GM12892 (cell line): ENCODE measurements at regions not wholly inside any gene's neighbourhood (a gene's known extent, or its start where the extent isn't known, plus 50 kb on each side); places are given as distances from the start of the nearest gene placed in this dataset.

Experiments used
- DNase-seq: peaks from one replicate; pipeline ENCODE4 v3.0.0; 2011; ENCODE audit not compliant: insufficient read length
- FAIRE-seq: peaks from 2 replicates; lab custom pipeline; 2011; peaks lifted over from hg19 to GRCh38; lab: Jason Lieb, UNC
- POLR2A ChIP-seq: IDR thresholded peaks from 2 replicates; pipeline ENCODE4 v1.6.1; 2011; ENCODE audit warnings: low read depth, low read length, control low read depth
- POLR2AphosphoS5 ChIP-seq: IDR thresholded peaks from 2 replicates; pipeline ENCODE4 v1.6.1; 2011; ENCODE audit warnings: low read depth, low read length, control low read depth
- TAF1 ChIP-seq: IDR thresholded peaks from 2 replicates; pipeline ENCODE4 v1.6.1; 2011; ENCODE audit warnings: low read depth, mild to moderate bottlenecking, control low read depth, low read length, borderline replicate concordance

DNA sequence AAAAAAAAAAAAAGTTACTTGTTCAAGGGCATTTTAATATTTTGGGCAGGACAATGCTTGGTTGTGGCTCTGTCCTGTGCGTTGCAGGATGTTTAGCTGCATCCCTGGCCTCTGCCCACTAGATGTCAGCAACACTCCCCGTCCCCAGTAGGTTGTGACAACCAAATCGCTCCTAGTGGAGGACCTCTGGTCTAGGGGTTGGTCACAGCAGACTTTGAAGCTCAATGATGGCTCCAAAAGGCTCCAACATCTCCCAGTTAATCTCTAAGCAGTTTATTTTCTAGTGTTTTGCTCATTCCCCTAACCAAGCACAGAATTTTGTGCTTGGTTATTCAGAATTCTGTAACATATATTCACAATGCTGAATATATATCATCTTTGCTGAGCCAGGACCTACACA is 67.0 kb downstream of the CHRNA1 start:
- TF ChIP-seq POLR2A (no peak), TAF1 (no peak), POLR2AphosphoS5 (no peak)
- FAIRE-seq, result peak; percentile 92
- peak; percentile 59 for DNase-seq

DNA sequence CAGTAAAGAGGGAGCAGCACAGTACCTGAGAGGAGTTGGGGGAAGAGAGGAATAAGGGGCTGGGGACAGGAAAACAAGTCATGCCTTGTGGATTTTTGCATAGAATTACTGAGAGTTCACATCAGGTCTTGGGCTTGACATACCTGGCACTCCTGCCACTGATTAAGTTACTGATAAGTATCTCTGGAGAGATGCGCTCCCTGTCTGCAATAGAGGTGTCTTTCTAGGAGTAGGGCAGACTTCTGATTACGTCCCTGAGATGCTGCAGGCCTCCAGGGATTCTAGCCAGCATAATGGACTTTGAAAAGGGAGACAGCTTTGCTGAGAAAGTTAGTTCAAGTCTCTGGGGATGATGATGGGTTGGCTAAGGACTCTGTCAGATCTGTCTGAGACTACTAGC is 69.4 kb downstream of the CHRNA1 start:
- TF ChIP-seq POLR2AphosphoS5, result no peak
- TF ChIP-seq TAF1, result no peak
- no peak for TF ChIP-seq POLR2A
- FAIRE-seq (no peak), DNase-seq (no peak)

DNA sequence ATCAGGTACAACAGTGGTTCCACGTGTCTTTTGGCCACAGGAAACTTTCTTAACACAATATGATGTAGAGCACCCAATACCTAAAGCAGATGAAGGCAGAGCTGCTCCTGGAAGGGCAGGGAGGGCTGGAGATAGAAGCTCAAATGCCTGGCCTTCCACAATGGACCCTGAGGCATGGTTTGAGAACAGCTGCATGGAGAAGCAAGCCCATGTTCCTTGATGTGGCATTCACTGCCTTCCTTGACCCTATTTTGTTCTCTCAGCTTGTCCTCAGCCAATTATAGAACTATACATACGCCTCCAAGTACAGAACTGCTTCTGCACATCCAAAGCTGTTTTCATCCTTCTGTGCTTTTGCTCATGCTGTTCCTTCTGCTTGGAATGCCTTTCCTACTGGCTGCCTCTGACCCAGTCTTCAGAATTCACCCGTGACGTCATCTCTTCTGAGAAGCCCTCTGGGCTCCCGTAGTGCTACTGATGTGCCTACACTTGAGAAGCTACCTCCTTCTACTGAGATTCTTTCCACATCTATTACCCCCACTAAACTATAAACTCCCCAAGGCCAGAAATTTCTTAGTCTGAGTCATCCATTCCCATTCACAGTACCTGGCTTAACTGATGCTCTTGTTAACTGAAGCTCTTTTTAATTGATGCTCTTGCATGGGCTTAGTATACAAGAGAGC is 69.9 kb downstream of the CHRNA1 start:
- FAIRE-seq (no peak), DNase-seq (no peak)
- TF ChIP-seq POLR2A (no peak), TAF1 (no peak), POLR2AphosphoS5 (no peak)

GRCh38 chr2:174693344-174693743 is 70.9 kb downstream of the CHRNA1 start:
- FAIRE-seq (no peak), DNase-seq (no peak)
- no peak for TF ChIP-seq TAF1
- no peak for TF ChIP-seq POLR2A
- no peak for TF ChIP-seq POLR2AphosphoS5

DNA sequence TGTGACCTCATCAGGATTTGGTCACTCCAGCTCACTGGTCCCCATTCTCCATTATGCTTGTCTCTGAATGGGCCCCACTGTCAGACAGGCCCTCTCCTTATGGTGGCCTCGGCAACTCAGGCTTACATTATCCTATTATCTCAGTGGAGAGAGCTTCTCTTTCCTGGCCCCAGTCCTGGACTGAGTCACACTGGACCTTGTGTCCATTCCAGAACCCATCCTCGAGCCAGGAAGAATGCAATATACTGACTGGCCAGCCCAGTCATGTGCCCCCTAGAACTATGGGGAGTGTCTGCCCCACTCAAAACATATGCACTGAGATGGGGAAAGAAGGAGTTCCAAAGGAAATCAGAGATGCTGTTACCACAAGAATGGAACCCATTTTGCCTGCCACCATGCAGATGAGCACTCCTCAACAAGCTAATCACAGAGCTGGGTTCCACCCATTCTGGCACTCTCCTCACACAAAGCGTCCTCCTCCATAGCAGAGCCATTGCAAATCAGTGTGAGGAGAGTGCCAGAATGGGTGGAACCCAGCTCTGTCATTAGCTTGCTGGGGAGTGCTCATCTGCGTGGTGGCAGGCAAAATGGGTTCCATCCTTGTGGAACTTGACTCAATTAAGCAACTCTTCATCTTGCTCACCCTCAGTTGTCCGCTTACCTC is 71.9 kb downstream of the CHRNA1 start:
- TF ChIP-seq POLR2A, result no peak
- no peak for TF ChIP-seq TAF1
- no peak for TF ChIP-seq POLR2AphosphoS5
- DNase-seq, result no peak
- no peak for FAIRE-seq

DNA sequence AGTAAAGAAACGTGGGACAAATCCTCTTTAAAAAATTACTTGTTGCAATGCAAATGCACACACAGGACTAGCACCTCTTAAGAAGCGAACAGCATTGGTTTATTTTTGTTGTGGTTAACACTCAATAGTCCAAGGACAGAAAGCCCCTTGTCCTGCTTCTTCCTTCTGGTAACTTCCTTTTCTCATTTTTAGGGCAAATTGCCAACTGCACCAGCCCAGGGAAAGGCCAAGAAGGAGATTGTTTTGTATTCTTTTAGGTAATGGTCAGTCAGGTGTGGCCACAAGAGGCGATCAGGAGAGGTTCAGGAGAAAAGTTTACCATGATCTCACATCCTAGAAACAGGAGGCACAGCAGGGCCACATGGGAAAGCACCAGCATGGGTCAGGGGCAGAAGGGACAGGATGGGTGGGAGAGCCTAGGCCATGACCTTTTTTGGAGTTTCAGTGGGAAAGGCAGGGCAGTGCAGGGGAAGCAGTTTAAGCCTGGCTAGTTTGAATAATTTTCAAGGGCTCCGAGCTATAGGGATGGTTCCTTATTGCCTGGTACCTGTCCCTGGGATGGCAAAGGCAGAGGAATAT is 73.0 kb downstream of the CHRNA1 start:
- no peak for TF ChIP-seq POLR2A
- no peak for TF ChIP-seq POLR2AphosphoS5
- no peak for TF ChIP-seq TAF1
- no peak for FAIRE-seq
- DNase-seq, result no peak

DNA sequence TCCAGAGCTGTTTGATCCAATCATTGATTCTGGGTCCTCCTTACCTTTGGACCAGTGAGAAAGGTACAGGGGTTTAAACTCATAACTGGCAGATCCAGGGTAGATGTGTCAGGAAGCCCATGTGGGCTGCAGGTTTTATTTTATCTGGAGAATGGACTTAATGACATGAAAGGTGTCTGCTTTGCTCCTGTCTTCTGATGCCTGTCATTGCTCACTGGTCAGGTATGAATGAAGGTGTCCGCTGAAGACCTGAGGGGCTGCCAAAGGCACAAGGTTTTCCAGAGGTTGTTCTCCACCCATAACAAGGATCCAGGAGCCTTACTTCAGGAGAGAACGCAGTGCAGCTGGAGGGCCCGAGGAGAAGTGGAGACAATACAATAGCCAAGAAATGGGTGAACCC is 74.2 kb downstream of the CHRNA1 start:
- no peak for TF ChIP-seq TAF1
- no peak for TF ChIP-seq POLR2AphosphoS5
- no peak for TF ChIP-seq POLR2A
- no peak for DNase-seq
- FAIRE-seq, result no peak

DNA sequence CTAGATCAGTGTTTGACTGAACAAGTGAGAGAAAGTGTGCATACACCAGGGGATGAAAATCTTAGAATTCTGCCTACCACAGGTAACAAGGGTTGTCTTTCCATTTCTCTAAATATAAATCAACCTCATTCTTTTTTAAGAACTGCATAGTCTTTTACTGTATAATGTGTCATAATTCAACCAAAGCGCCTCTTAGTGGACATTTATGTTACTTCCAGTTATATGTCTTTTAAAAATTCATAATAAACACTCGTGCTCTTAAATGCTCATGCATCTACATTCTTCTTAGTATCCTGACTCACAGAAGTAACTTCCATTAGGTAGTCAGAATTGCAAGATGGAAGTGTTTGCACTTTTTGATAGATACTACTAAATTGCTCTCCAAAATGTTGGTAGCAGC is 76.2 kb downstream of the CHRNA1 start:
- DNase-seq, result no peak
- FAIRE-seq, result no peak
- TF ChIP-seq TAF1 (no peak), POLR2A (no peak), POLR2AphosphoS5 (no peak)

DNA sequence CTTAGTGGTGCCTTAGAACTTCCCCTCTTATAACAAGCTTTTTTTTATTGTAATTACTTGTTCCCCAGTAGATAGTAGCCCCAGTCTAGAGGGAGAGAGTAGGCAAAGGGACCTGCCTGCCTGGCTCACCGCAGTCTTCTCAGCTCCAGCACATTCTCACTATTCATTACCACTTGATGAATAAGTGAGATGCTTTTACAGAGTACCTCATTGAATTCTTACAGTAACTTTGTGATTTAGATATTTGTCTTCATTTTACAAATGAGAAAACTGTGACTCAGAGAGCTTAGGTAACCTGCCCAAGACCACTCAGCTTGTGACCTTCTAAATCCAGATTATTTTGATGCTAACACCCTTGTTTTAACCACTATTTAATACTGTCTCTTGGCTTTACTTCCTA is 77.8 kb downstream of the CHRNA1 start:
- TF ChIP-seq TAF1 (no peak), POLR2AphosphoS5 (no peak), POLR2A (no peak)
- DNase-seq (no peak), FAIRE-seq (no peak)

GRCh38 chr2:174683392-174683759 is 80.9 kb downstream of the CHRNA1 start:
- TF ChIP-seq POLR2A (no peak), TAF1 (no peak), POLR2AphosphoS5 (no peak)
- DNase-seq, result no peak
- no peak for FAIRE-seq

DNA sequence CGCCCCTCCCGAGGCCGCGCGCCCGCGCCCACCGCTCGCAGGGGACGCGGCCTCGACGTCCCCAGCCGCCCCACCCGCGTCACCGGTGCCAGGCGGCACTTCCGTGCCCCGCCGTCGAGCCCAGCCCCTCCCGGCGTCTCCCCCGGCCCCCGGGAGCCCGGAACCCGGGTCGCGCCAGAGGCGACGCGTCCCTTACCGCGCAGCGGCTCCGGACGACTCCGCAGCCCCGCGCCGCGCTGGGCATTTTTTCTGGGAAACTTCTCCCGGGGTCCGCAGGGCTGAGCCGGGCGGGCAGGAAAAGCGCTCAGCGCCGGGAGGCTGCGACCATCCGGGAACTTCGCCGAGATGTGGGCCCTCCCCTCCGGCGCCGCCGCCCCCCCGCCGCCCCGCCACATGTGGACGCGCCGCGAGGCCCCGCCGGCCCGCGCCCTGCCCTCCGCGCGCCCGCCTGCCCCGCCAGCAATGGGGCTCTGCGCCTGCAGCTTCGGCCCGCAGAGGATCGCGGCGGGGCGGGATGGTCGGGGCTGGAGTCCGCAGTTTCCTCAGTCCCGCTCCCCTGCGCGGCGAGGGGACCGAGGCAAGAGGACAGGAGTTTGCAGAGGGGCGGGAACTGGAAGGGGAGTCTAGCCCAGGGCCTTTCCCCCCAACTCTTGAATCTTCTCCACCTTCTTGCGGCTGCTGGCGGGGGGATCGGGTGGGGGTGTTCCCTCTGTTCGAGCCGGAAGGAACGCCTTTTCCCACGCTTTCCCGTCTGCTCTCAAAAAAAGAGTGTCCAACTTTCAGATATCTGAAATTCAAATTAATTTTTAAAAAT is 81.5 kb downstream of the CHRNA1 start:
- DNase-seq (peak; percentile 50), FAIRE-seq (no peak)
- TF ChIP-seq TAF1 (no peak), POLR2A (peak; percentile 32; the same call in 1 of the 2 replicates), POLR2AphosphoS5 (no peak)

GRCh38 chr2:174682007-174682577 is 82.2 kb downstream of the CHRNA1 start:
- no peak for FAIRE-seq
- peak; percentile 49 for DNase-seq

More at GRCh38 chr2:174682007-174682577, 82.2 kb downstream of the CHRNA1 start:
- no peak for TF ChIP-seq POLR2AphosphoS5
- no peak for TF ChIP-seq TAF1
- TF ChIP-seq POLR2A, result no peak
